LNCAP (cell line): ENCODE measurements at regions not wholly inside any gene's neighbourhood (a gene's known extent, or its start where the extent isn't known, plus 50 kb on each side); places are given as distances from the start of the nearest gene placed in this dataset.

ENCODE experiments used
- CTCF ChIP-seq: fragments of 450-650 bp; IDR thresholded peaks from 2 replicates; pipeline ENCODE4 v1.5.1; 2017; ENCODE audit warnings: mild to moderate bottlenecking

DNA sequence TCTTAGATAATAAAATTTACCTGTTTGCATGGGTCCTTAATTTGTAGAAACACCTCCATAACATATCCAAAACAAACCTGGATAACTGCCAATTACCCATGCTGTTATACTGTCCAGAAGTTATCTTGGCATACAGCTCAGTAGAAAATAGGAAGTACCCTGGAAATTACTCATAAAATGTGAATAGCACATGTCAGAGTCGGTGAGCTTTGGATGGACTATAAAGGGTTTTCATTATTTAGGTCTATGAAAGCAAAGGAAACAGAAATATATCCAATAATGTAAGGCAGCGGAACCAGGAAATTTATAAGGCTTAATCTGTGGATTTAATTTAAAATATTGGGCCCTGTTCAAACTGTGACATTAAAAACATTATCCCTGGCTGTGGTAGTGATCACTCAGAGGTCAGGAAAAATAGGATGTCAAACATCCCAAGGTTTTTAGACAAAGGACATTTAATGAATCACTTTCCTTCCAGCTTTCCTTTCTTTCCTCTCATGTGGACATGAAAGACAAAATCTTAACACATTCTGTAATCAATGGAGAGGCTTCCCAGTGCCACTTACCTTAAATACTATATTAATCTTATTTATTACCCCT lies 459.0 kb upstream of the DPH6 start:
- TF ChIP-seq CTCF: no peak

DNA sequence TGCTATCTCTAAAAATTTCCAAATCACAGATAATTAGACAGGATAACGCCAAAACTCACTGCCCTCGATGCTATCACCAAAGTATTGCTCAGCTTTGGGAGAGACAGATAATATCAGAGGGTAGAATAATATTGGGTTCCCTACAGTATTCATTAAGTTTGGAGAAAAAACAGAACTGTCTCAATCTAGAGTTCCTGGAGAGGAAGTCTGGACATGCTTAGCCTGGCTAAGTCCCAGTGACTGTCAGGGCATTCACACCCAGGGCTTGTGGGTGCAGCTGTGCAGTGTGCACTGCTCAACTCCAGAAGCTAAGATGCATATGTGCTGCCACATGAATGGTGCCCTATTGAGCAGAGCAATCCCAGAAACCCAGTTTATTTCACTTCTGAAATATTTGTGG lies 459.6 kb upstream of the DPH6 start:
- TF ChIP-seq CTCF: no peak

DNA sequence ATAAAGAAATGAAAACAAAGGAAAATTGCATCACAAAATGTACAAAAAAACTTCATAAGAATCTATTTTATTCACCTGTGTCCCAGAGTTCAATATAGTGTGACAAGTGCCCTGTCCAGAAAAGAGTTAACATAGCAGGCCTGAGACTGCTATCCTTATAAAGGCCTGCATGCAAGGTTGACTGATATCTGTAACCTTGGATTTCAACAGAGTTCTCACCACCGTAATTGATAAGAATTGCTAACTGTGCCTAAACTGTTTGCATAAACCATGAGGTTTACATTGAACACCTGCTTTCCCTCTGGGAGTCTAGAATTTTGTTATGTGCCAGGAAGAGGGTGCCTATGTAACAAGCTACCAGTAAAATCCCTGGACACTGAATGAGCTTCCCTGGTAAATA lies 461.7 kb upstream of the DPH6 start:
- TF ChIP-seq CTCF: no peak

GRCh38 chr15:36008719-36009118 lies 462.8 kb upstream of the DPH6 start:
- no peak for TF ChIP-seq CTCF

DNA sequence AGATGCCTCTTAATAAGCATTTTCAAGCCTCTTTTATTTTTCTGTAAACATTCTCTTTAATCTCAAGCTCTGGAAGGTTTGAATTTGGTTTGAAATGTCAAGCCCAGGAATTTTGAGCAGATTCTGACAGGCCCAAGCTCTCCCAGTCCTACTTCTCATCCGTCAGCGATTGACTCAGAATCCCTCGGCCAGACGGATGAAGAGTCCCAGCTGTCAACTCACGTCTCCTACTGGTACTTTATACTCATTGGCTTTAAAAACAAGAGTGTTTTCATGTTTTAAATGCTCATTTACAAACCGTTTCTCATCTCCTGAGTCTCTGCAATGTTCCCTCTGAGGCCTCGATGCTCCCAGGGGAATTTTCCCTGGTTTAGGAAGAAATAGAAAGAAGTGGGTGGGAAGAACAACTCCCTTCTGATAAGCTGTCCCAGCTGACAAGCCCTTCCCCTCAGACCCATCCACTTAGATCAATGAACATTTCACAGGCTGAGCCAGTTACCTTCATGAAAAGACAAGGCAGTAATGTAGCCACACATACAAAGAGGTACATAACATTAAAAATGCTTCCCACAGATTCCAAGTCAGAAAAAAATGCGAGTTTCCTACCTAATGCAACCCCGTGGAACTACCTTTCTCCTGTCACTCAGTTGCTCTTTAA lies 478.2 kb upstream of the DPH6 start:
- no peak for TF ChIP-seq CTCF

DNA sequence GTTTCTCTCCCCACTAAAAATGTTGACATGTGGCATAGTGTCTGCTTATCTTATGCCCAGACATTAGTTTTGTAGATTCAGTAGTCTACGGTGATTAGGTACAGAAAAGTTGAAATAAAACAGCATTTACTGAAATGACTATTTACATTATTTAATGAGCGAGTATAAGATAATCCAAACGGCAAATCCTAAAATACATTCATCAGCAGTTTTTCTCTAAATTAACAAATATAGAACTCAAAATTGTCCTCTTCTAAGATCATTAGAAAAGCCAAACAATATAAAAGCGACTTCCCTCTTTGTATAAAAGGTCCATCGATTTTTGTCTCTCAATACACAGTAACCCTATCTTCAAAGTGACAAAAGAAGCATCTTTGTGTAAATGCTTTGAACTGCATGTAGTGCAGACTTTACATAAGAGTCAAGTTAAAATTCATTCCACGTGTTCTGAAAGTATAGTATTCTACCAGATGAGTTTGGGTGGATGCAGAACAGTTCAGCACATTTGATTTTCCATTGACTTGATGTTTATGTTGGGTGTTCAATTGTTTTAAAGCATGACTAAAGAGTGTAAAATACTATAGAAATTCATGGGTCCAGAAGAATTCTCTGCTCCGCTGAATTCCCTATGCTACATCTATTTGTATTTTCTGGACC lies 480.8 kb upstream of the DPH6 start:
- TF ChIP-seq CTCF: no peak

DNA sequence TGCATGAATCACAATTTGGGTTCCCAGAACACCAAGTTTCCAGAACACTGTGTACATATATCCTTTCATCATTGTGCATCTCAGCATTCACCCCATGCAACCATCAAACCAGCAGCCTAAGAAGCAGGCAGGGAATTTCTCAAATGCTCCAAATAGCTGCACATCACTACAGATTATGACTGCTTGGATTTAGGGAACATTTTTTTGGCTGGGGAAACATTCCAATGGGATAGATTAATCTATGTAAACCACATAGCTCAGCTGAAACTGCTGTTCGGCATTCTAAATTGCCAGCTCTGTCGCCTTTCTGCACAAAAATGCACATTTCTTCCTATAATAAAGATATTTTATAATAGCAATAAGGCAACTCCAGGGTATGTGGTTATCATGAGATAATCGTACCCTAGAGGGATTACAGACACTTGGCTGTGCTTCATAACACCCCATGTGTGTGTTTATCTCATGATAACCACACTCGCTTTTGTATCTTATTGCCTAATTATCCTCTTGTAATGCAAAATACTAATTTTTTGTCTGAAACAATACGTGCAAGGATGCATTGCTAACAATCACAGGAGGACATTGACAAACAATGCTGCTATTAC lies 483.7 kb upstream of the DPH6 start:
- no peak for TF ChIP-seq CTCF
